IMR-90 (cell line): ENCODE measurements at regions not wholly inside any gene's neighbourhood (a gene's known extent, or its start where the extent isn't known, plus 50 kb on each side); places are given as distances from the start of the nearest gene placed in this dataset.

Source experiments
- ATAC-seq: fragments of 200-7000 bp; cut with Tn5 transposase; 2 replicates; pipeline ENCODE4 v1.9.1; 2020; ENCODE audit warnings: low read depth, mild to moderate bottlenecking, moderate library complexity
- BruUV-seq: library from RNA; stranded (reverse); fragments of 400-500 nt; replicated peaks from 2 replicates; lab custom pipeline; 2021; lab: Mats Ljungman, UMichigan
- CTCF ChIA-PET: fragments of 300-600 bp; formaldehyde crosslinking; extraction: SDS; loops from one replicate; lab custom pipeline; 2021; ENCODE audit warnings: antibody characterized with exemption; lab: Yijun Ruan, JAX
- POLR2A ChIA-PET: fragments of 300-600 bp; sonication (Branson Sonifier 250); formaldehyde crosslinking; loops from one replicate; lab custom pipeline; 2022; ENCODE audit warnings: antibody characterized with exemption; ENCODE audit not compliant: unreplicated experiment; lab: Charles Lee
- DNase-seq: peaks from one replicate; pipeline ENCODE4 v3.0.0; 2013
- H2AFZ ChIP-seq: replicated peaks from 2 replicates; pipeline ENCODE3; 2013; ENCODE audit warnings: low read length, mild to moderate bottlenecking; ENCODE audit not compliant: poor library complexity
- H2AK5ac ChIP-seq: 2 replicates; pipeline ENCODE4 v1.6.1; 2013; ENCODE audit warnings: low read depth, low read length, inconsistent platforms
- H2AK9ac ChIP-seq: replicated peaks from 2 replicates; pipeline ENCODE3; 2013; ENCODE audit warnings: mild to moderate bottlenecking, low read depth, low read length, moderate library complexity; ENCODE audit not compliant: poor library complexity
- H2BK120ac ChIP-seq: 2 replicates; pipeline ENCODE4 v1.6.1; 2013; ENCODE audit warnings: low read depth, low read length, inconsistent platforms
- H2BK15ac ChIP-seq: 3 replicates; pipeline ENCODE4 v1.6.1; 2013; ENCODE audit warnings: low read depth, low read length, inconsistent platforms
- H2BK20ac ChIP-seq: 2 replicates; pipeline ENCODE4 v1.6.1; 2013; ENCODE audit warnings: low read depth, mild to moderate bottlenecking, inconsistent platforms, low read length, moderate library complexity
- H2BK5ac ChIP-seq: 2 replicates; pipeline ENCODE4 v1.6.1; 2013; ENCODE audit warnings: mild to moderate bottlenecking, low read depth, low read length, inconsistent platforms; ENCODE audit not compliant: poor library complexity, severe bottlenecking
- H3K14ac ChIP-seq: replicated peaks from 2 replicates; pipeline ENCODE4 v1.6.1; 2013; ENCODE audit warnings: low read depth, low read length, inconsistent platforms
- H3K18ac ChIP-seq: 2 replicates; pipeline ENCODE4 v1.6.1; 2013; ENCODE audit warnings: low read depth, low read length, control low read depth
- H3K23ac ChIP-seq: 2 replicates; pipeline ENCODE4 v1.6.1; 2013; ENCODE audit warnings: low read depth, low read length, inconsistent platforms
- H3K27ac ChIP-seq: 2 replicates; pipeline ENCODE4 v1.5.1; 2013; ENCODE audit warnings: mild to moderate bottlenecking, control low read depth, low read length; ENCODE audit not compliant: insufficient read depth
- H3K27me3 ChIP-seq: 2 replicates; pipeline ENCODE4 v1.6.1; 2013; ENCODE audit warnings: low read length; ENCODE audit not compliant: control insufficient read depth, insufficient read depth
- H3K36me3 ChIP-seq: 2 replicates; pipeline ENCODE4 v1.6.1; 2013; ENCODE audit warnings: low read length, mixed read lengths; ENCODE audit not compliant: control insufficient read depth, insufficient read depth
- H3K4ac ChIP-seq: 2 replicates; pipeline ENCODE4 v1.6.1; 2013; ENCODE audit warnings: low read depth, low read length, inconsistent platforms
- H3K4me1 ChIP-seq: 2 replicates; pipeline ENCODE4 v1.6.1; 2013; ENCODE audit warnings: low read length, mixed read lengths; ENCODE audit not compliant: control insufficient read depth, insufficient read depth
- H3K4me2 ChIP-seq: 2 replicates; pipeline ENCODE4 v1.6.1; 2013; ENCODE audit warnings: low read depth, mild to moderate bottlenecking, control low read depth, low read length, moderate library complexity
- H3K4me3 ChIP-seq: 2 replicates; pipeline ENCODE4 v1.5.1; 2013; ENCODE audit warnings: low read depth, mild to moderate bottlenecking, control low read depth, low read length, moderate library complexity; ENCODE audit not compliant: insufficient read depth
- H3K56ac ChIP-seq: 2 replicates; pipeline ENCODE4 v1.6.1; 2013; ENCODE audit warnings: low read length, inconsistent platforms; ENCODE audit not compliant: insufficient read depth; ENCODE audit errors: extremely low read depth
- H3K79me1 ChIP-seq, 2 experiments: 2 replicates each; pipeline ENCODE4 v1.6.1; 2013; ENCODE audit warnings: low read length in 2 of 2, inconsistent platforms in 1 of 2, low read depth in 1 of 2
- H3K9ac ChIP-seq: 2 replicates; pipeline ENCODE4 v1.6.1; 2013; ENCODE audit warnings: low read depth, low read length, control low read depth
- H3K9me1 ChIP-seq: 2 replicates; pipeline ENCODE4 v1.6.1; 2013; ENCODE audit warnings: low read length, inconsistent platforms; ENCODE audit not compliant: insufficient read depth
- H3K9me3 ChIP-seq: 2 replicates; pipeline ENCODE4 v1.6.1; 2013; ENCODE audit warnings: low read length; ENCODE audit not compliant: control insufficient read depth, insufficient read depth
- H4K20me1 ChIP-seq: 2 replicates; pipeline ENCODE4 v1.6.1; 2013; ENCODE audit warnings: low read length, inconsistent platforms; ENCODE audit not compliant: insufficient read depth
- H4K5ac ChIP-seq: 2 replicates; pipeline ENCODE4 v1.6.1; 2013; ENCODE audit warnings: mild to moderate bottlenecking, low read depth, low read length, control low read depth
- H4K8ac ChIP-seq, 2 experiments: 2 replicates each; pipeline ENCODE4 v1.6.1; 2013; ENCODE audit warnings: low read depth in 2 of 2, low read length in 2 of 2, control low read depth in 1 of 2, inconsistent platforms in 1 of 2
- H4K91ac ChIP-seq: 2 replicates; pipeline ENCODE4 v1.6.1; 2013; ENCODE audit warnings: low read depth, low read length, inconsistent platforms; ENCODE audit not compliant: insufficient read depth
- FOS ChIP-seq: fragments of 150-350 bp; IDR thresholded peaks from 2 replicates; pipeline ENCODE4 v1.6.1; 2016; ENCODE audit warnings: low read depth, low read length
- RCOR1 ChIP-seq: IDR thresholded peaks from 2 replicates; pipeline ENCODE4 v1.6.1; 2012; ENCODE audit warnings: mild to moderate bottlenecking, low read length, improper control_type of control experiment; ENCODE audit not compliant: insufficient replicate concordance
- USF2 ChIP-seq: fragments of 150-350 bp; IDR thresholded peaks from 2 replicates; pipeline ENCODE4 v1.6.1; 2017; ENCODE audit warnings: mild to moderate bottlenecking, antibody characterized with exemption, low read length, low read depth
- WGBS, 2 experiments: methylation state at CpG; one replicate each; pipeline versions ENCODE4 v1.1.5 to v1.1.7; 2013; ENCODE audit warnings: missing lambda C conversion rate in 2 of 2; ENCODE audit not compliant: insufficient read length in 1 of 2; ENCODE audit errors: extremely low coverage in 2 of 2; 5-methylcytosine and 5-hydroxymethylcytosine counted together
- dilution Hi-C: fragments of 300-500 bp; cut with HindIII; formaldehyde crosslinking; loops from one replicate; pipeline ENCODE4 v1.14.3; 2018; ENCODE audit warnings: low sequenced_read_pairs; ENCODE audit not compliant: unreplicated experiment
- in situ Hi-C: fragments of 300-500 bp; cut with MboI; formaldehyde crosslinking; loops from 3 replicates; pipeline ENCODE4 v1.14.3; 2019; ENCODE audit warnings: low sequenced_read_pairs, inconsistent platforms, mixed read lengths
- intact Hi-C: fragments of 100-400 bp; cut with micrococcal nuclease; formaldehyde crosslinking; loops from 2 replicates; pipeline ENCODE4 v1.10.0; 2022

GRCh38 chr19:30774252-30774766 is 402.1 kb downstream of the ZNF536 start:
- Histone ChIP-seq H2BK120ac (no peak overlapping the region), H3K9me3 (no peaks in the 10 kb centered on the region), H3K56ac (no peak overlapping the region), H4K91ac (no peak overlapping the region), H2AK9ac (no peak overlapping the region), H3K4me3 (no peak overlapping the region), H2AK5ac (no peak overlapping the region), H3K4me1 (no peaks in the 10 kb centered on the region), H4K5ac (no peak overlapping the region), H3K79me1 (no peaks in the 10 kb centered on the region), H3K4ac (no peak overlapping the region), H3K36me3 (no peaks in the 10 kb centered on the region), H2AFZ (no peak overlapping the region), H2BK15ac (no peak overlapping the region), H3K14ac (no peak overlapping the region), H4K8ac (no peak overlapping the region), H3K4me2 (no peak overlapping the region), H3K18ac (no peak overlapping the region), H2BK5ac (no peak overlapping the region), H4K20me1 (no peaks in the 10 kb centered on the region), H2BK20ac (no peak overlapping the region), H3K23ac (no peak overlapping the region), H3K27ac (no peak overlapping the region), H3K9ac (no peak overlapping the region), H3K9me1 (no peaks in the 10 kb centered on the region), H3K27me3 (no peaks in the 10 kb centered on the region)
- ATAC-seq, result no peak
- ChIA-PET CTCF (no interaction called here), POLR2A (no interaction called here)
- WGBS, 2 experiments, result no CpG with 5 or more reads among the region's 3 CpGs
- in situ Hi-C loops, result no loop called here
- no peak for DNase-seq
- no TSS peak for BruUV-seq
- TF ChIP-seq FOS (no peak), USF2 (no peak), RCOR1 (no peak)
- dilution Hi-C loops, result no loop called here
- intact Hi-C loops, result no loop called here
